Ectodermal cell (in vitro differentiated cells): ENCODE measurements at regions not wholly inside any gene's neighbourhood (a gene's known extent, or its start where the extent isn't known, plus 50 kb on each side); places are given as distances from the start of the nearest gene placed in this dataset.

ENCODE experiments used
- H3K27ac ChIP-seq: 2 replicates; pipeline ENCODE4 v1.7.0; 2013; ENCODE audit warnings: mild to moderate bottlenecking, low read depth, low read length; ENCODE audit not compliant: insufficient read depth, poor library complexity, severe bottlenecking
- H3K27me3 ChIP-seq: 2 replicates; pipeline ENCODE4 v1.7.0; 2013; ENCODE audit warnings: mild to moderate bottlenecking, low read length; ENCODE audit not compliant: insufficient read depth, control insufficient read depth, poor library complexity, severe bottlenecking
- H3K36me3 ChIP-seq: one replicate; pipeline ENCODE4 v1.7.0; 2013; ENCODE audit warnings: low read length; ENCODE audit not compliant: control insufficient read depth, insufficient read depth
- H3K4me1 ChIP-seq: one replicate; pipeline ENCODE4 v1.7.0; 2013; ENCODE audit warnings: low read length; ENCODE audit not compliant: control insufficient read depth, insufficient read depth
- H3K4me3 ChIP-seq: 2 replicates; pipeline ENCODE4 v1.7.0; 2013; ENCODE audit warnings: low read depth, low read length, control low read depth; ENCODE audit not compliant: insufficient read depth
- H3K9me3 ChIP-seq: 2 replicates; pipeline ENCODE4 v1.7.0; 2013; ENCODE audit warnings: mild to moderate bottlenecking, low read length, moderate library complexity; ENCODE audit not compliant: control insufficient read depth
- WGBS, 2 experiments: methylation state at CpG; one replicate each; pipeline ENCODE4 v1.1.7; 2013; ENCODE audit warnings: missing lambda C conversion rate in 2 of 2; 5-methylcytosine and 5-hydroxymethylcytosine counted together

- Histone ChIP-seq H3K36me3 (no peaks in the 10 kb centered on the region), H3K4me3 (no peak overlapping the region), H3K9me3 (no peaks in the 10 kb centered on the region), H3K27ac (no peak overlapping the region), H3K4me1 (no peaks in the 10 kb centered on the region), H3K27me3 (no peaks in the 10 kb centered on the region)
- 89 to 99% methylated on average over 4 of the region's 4 CpGs for WGBS, 2 experiments
Measured at GRCh38 chr11:28400331-28401100, 292.3 kb downstream of the METTL15 start.

GRCh38 chr11:28393348-28393747 is 285.2 kb downstream of the METTL15 start:
- Histone ChIP-seq H3K27ac (no peak overlapping the region), H3K4me1 (no peaks in the 10 kb centered on the region), H3K27me3 (no peaks in the 10 kb centered on the region), H3K9me3 (no peaks in the 10 kb centered on the region), H3K36me3 (no peaks in the 10 kb centered on the region), H3K4me3 (no peak overlapping the region)
- 89 to 97% methylated on average over 5 of the region's 5 CpGs for WGBS, 2 experiments

DNA sequence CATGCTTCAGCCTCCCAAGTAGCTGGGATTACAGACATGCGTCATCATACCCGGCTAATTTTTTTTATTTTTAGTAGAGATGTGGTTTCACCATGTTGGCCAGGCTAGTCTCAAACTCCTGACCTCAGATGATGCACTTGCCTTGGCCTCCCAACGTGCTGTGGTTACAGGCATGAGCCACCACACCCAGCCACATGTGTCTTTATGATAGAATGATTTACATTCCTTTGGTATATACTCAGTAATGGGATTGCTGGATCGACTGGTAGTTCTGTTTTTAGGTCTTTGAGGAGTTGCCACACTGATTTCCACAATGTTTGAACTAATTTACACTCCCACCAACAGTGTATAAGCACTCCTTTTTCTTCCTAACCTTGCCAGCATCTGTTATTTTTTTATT is 276.2 kb downstream of the METTL15 start:
- no peak overlapping the region for H3K27ac ChIP-seq
- WGBS, 2 experiments = 82 to 96% methylated on average over 4 of the region's 4 CpGs
- no peaks in the 10 kb centered on the region for H3K27me3 ChIP-seq
- no peaks in the 10 kb centered on the region for H3K9me3 ChIP-seq
- no peaks in the 10 kb centered on the region for H3K4me1 ChIP-seq
- H3K36me3 ChIP-seq = no peaks in the 10 kb centered on the region
- no peak overlapping the region for H3K4me3 ChIP-seq

DNA sequence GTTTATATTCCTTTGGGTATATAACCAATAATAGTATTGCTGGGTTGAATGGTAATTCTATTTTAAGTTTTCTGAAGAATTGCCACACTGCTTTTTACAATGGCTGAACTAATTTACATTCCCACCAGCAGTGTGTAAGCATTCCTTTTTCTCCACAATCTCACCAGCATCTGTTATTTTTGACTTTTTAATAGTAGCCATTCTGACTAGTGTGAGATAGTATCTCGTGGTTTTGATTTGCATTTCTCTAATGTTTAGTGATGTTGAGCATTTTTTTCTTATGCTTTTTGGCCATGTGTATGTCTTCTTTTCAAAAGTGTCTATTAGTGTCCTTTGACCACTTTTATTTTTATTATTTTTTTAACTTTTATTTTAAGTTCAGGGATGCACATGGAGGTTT is 275.3 kb downstream of the METTL15 start:
- Histone ChIP-seq H3K4me1 (no peaks in the 10 kb centered on the region), H3K27me3 (no peaks in the 10 kb centered on the region), H3K9me3 (no peaks in the 10 kb centered on the region), H3K27ac (no peak overlapping the region), H3K4me3 (no peak overlapping the region), H3K36me3 (no peaks in the 10 kb centered on the region)
- 93 to 100% methylated on average over 1 of the region's 1 CpG for WGBS, 2 experiments
